ENCODE measurements at regions not wholly inside any gene's neighbourhood (a gene's known extent, or its start where the extent isn't known, plus 50 kb on each side); places are given as distances from the start of the nearest gene placed in this dataset.

DNA sequence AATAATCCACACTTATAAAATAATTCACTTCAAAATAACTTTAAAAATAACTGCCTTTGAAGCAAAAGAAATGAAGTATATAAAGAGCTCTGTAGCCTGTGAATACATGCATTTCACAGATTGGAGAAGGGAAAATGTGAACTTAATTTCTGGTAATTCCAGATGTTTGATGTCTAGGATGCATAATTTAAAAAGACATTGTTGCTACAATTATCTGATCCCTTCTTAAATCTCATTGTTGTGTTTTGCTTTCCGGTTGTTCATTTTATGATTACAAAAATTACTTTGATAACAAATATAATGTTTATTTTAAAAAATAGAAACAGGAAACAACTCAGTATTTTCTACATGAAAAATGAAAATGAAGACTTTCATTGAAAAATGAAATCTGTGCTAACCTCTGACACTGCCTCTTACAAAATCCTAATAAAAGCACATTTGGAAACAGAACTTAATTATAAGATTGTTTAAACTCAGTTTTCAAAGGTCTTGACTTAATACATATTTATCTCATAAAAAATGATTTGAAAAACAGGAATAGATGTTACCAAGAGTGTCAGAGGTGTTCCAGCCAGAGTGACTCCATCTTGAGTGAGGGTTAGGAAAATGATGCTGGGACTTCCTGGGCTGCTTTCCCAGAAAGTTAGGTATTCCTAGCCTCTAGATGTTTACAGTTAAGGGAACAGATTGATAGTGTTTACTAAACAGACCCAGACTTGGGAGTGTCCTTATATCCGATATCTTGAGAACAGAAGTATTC is 516.6 kb upstream of the SEMA3D start:
- peaks cover 10% of the 10 kb centered on the region for H3K4me1 Mint-ChIP-seq
- no peak overlapping the region for H3K4me3 Mint-ChIP-seq
- DNase-seq (ENCODE audit: low spot score in 2 of 2, unreplicated experiment in 2 of 2) = no peak
- H3K9me3 Mint-ChIP-seq = peaks cover 5% of the 10 kb centered on the region
- no peak for TF ChIP-seq CTCF (IDR thresholded peaks at IDR 0.05; ENCODE audit: unreplicated experiment)
- H3K27me3 Mint-ChIP-seq (ENCODE audit: low read depth) = no peaks in the 10 kb centered on the region
- no peak overlapping the region for H3K27ac Mint-ChIP-seq
- H3K36me3 Mint-ChIP-seq = no peaks in the 10 kb centered on the region

DNA sequence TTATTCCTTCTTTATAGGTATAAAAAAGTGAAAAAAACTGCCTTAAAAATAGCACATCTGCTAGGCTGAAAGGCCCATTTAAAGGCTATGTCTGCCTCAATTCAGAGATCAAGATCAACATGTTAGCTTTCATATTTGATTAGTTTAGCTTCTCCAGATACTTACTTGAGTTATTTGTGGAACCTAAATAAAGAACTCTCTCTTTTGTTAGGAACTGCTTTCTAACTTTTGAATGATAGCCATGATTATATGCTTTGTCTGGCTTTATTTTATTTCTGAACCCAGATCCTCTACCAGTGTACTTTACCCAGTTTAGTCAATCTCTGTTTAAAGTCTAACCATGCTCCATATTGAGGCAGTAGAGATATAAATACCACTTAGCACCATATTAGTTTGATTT is 515.5 kb upstream of the SEMA3D start:
- no peak for TF ChIP-seq CTCF (IDR thresholded peaks at IDR 0.05; ENCODE audit: unreplicated experiment)
- Mint-ChIP-seq H3K4me1 (peaks cover 10% of the 10 kb centered on the region), H3K27me3 (ENCODE audit: low read depth) (no peaks in the 10 kb centered on the region), H3K4me3 (no peak overlapping the region), H3K36me3 (no peaks in the 10 kb centered on the region), H3K9me3 (peaks cover 5% of the 10 kb centered on the region), H3K27ac (peak overlapping the region; percentile 17)
- no peak for DNase-seq (ENCODE audit: low spot score in 2 of 2, unreplicated experiment in 2 of 2)

DNA sequence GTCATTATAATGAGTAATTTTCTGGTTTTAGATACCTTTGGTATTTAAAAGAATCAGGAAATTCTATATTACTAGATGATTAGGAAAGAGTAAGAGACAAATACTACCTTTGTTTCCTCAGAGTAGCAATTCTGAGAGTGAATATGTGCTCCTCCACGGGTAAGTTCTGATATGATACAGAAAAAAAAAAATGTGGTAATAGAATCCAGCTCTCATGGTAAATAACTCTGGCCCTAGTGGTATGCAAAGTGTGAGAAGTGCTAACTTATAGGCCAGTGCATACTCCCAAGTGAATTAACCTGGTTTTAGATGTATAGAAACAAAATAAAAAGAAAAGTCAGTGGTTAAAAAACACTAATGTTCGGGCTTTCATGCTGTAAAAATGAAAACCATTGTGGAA is 512.6 kb upstream of the SEMA3D start:
- H3K36me3 Mint-ChIP-seq = no peaks in the 10 kb centered on the region
- no peak overlapping the region for H3K4me3 Mint-ChIP-seq
- H3K27ac Mint-ChIP-seq = no peak overlapping the region
- H3K27me3 Mint-ChIP-seq (ENCODE audit: low read depth) = no peaks in the 10 kb centered on the region
- DNase-seq (ENCODE audit: low spot score in 2 of 2, unreplicated experiment in 2 of 2) = no peak
- TF ChIP-seq CTCF (IDR thresholded peaks at IDR 0.05; ENCODE audit: unreplicated experiment) = no peak
- H3K9me3 Mint-ChIP-seq = no peaks in the 10 kb centered on the region
- H3K4me1 Mint-ChIP-seq = peaks cover 12% of the 10 kb centered on the region

- Mint-ChIP-seq H3K4me3 (no peak overlapping the region), H3K4me1 (peaks cover 7% of the 10 kb centered on the region), H3K9me3 (no peaks in the 10 kb centered on the region), H3K36me3 (no peaks in the 10 kb centered on the region), H3K27me3 (ENCODE audit: low read depth) (no peaks in the 10 kb centered on the region), H3K27ac (no peak overlapping the region)
- TF ChIP-seq CTCF (IDR thresholded peaks at IDR 0.05; ENCODE audit: unreplicated experiment) = no peak
- DNase-seq (ENCODE audit: low spot score in 2 of 2, unreplicated experiment in 2 of 2) = no peak
Measured at GRCh38 chr7:85695533-85695932, 508.7 kb upstream of the SEMA3D start.

DNA sequence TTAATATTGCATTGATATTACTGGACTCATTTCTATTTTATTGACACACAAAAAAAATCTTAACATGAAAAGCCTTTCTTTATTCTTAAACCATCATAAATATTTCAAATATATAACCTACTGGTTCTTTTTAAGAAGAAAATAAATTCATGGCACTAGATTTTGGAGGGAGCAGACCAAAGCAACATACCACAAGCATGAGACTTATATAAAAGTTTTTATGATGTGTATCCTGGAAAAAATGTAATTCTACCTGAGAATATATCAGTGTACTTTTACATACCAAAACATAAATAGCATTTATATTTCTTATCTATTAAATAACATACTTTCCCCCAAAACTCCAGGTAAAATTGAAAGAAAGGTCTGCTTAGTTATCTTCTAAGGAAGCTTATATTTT is 508.2 kb upstream of the SEMA3D start:
- no peak for TF ChIP-seq CTCF (IDR thresholded peaks at IDR 0.05; ENCODE audit: unreplicated experiment)
- peaks cover 7% of the 10 kb centered on the region for H3K4me1 Mint-ChIP-seq
- no peak overlapping the region for H3K27ac Mint-ChIP-seq
- no peaks in the 10 kb centered on the region for H3K36me3 Mint-ChIP-seq
- DNase-seq (ENCODE audit: low spot score in 2 of 2, unreplicated experiment in 2 of 2) = no peak
- no peaks in the 10 kb centered on the region for H3K27me3 Mint-ChIP-seq (ENCODE audit: low read depth)
- no peak overlapping the region for H3K4me3 Mint-ChIP-seq
- no peaks in the 10 kb centered on the region for H3K9me3 Mint-ChIP-seq
